Activated CD8-positive, alpha-beta memory T cell treated with anti-CD3 and anti-CD28 coated beads, Interleukin-2, amount 50 U/mL, for 4 hours (primary cell): ENCODE measurements at regions not wholly inside any gene's neighbourhood (a gene's known extent, or its start where the extent isn't known, plus 50 kb on each side); places are given as distances from the start of the nearest gene placed in this dataset.
"Not testable (repeated sequence)": the region's sequence is repeated elsewhere in the genome, so short reads cannot be mapped to it uniquely, and the experiment has no call there.

ENCODE experiments used
- DNase-seq: peaks from one replicate; pipeline ENCODE4 v3.0.0-alpha.2; 2020

- no peak for DNase-seq
Measured at GRCh38 chr4:53920116-53920515, 144.3 kb downstream of the CHIC2 start.

- DNase-seq = no peak
Measured at GRCh38 chr4:53919535-53919934, 144.9 kb downstream of the CHIC2 start.

- DNase-seq = no peak
Measured at GRCh38 chr4:53917729-53918128, 146.7 kb downstream of the CHIC2 start.

- no peak for DNase-seq
Measured at GRCh38 chr4:53916431-53916889, 147.9 kb downstream of the CHIC2 start.

GRCh38 chr4:53914313-53915016 is 149.9 kb downstream of the CHIC2 start:
- no peak for DNase-seq

GRCh38 chr4:53913771-53914170 is 150.6 kb downstream of the CHIC2 start:
- DNase-seq = no peak

- no peak for DNase-seq
Measured at GRCh38 chr4:53912766-53913497, 151.5 kb downstream of the CHIC2 start.

- DNase-seq = no peak
Measured at GRCh38 chr4:53908661-53909078, 155.7 kb downstream of the CHIC2 start.

GRCh38 chr4:53907772-53908171 is 156.6 kb downstream of the CHIC2 start:
- no peak for DNase-seq

- DNase-seq = no peak
Measured at GRCh38 chr4:53906606-53907190, 157.7 kb downstream of the CHIC2 start.

- no peak for DNase-seq
Measured at GRCh38 chr4:53905941-53906377, 158.4 kb downstream of the CHIC2 start.

GRCh38 chr4:53905276-53905940 is 159.0 kb downstream of the CHIC2 start:
- no peak for DNase-seq

GRCh38 chr4:53902786-53903185 is 161.6 kb downstream of the CHIC2 start:
- DNase-seq = no peak

- no peak for DNase-seq
Measured at GRCh38 chr4:53900271-53900649, 164.1 kb downstream of the CHIC2 start.

GRCh38 chr4:53899586-53900270 is 164.7 kb downstream of the CHIC2 start:
- no peak for DNase-seq

GRCh38 chr4:53895137-53895536 is 169.3 kb downstream of the CHIC2 start:
- no peak for DNase-seq

- DNase-seq = no peak
Measured at GRCh38 chr4:53890461-53890860, 173.9 kb downstream of the CHIC2 start.

GRCh38 chr4:53889326-53890055 is 174.9 kb downstream of the CHIC2 start:
- no peak for DNase-seq

- no peak for DNase-seq
Measured at GRCh38 chr4:53886090-53886489, 178.3 kb downstream of the CHIC2 start.

GRCh38 chr4:53885668-53886067 is 178.7 kb downstream of the CHIC2 start:
- DNase-seq = no peak

- not testable (repeated sequence) for DNase-seq
Measured at GRCh38 chr4:53877096-53877495, 187.3 kb downstream of the CHIC2 start.

GRCh38 chr4:53866055-53866454 is 198.3 kb downstream of the CHIC2 start:
- DNase-seq = no peak
